GM12892 (cell line): ENCODE measurements at regions not wholly inside any gene's neighbourhood (a gene's known extent, or its start where the extent isn't known, plus 50 kb on each side); places are given as distances from the start of the nearest gene placed in this dataset.

Source experiments
- POLR2A ChIP-seq: IDR thresholded peaks from 2 replicates; pipeline ENCODE4 v1.6.1; 2011; ENCODE audit warnings: low read depth, low read length, control low read depth
- POLR2AphosphoS5 ChIP-seq: IDR thresholded peaks from 2 replicates; pipeline ENCODE4 v1.6.1; 2011; ENCODE audit warnings: low read depth, low read length, control low read depth
- TAF1 ChIP-seq: IDR thresholded peaks from 2 replicates; pipeline ENCODE4 v1.6.1; 2011; ENCODE audit warnings: low read depth, mild to moderate bottlenecking, control low read depth, low read length, borderline replicate concordance

GRCh38 chr12:60602601-60603000 lies 1006.8 kb downstream of the SLC16A7 start:
- no peak for TF ChIP-seq POLR2AphosphoS5
- no peak for TF ChIP-seq POLR2A
- TF ChIP-seq TAF1: no peak
